ENCODE measurements at regions not wholly inside any gene's neighbourhood (a gene's known extent, or its start where the extent isn't known, plus 50 kb on each side); places are given as distances from the start of the nearest gene placed in this dataset.

DNA sequence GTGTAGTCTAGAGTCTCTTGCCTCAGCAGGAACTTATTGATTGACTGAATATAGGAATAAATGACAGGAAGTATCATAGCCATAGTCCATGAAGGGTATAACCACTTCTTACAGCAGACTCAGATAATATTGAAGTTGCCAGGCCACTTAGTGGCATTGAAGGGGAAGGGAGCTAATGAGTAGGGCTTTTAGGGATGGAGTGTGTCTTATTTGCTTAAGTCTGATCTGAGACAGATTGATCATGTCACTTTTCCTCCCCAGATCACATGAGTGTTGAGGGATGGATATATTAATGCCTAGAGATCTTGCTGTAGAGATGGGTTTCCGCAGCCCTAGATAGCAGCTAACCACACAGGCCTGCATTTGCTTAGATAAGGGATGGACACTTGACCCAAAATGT, 62.2 kb upstream of the NBEA start:
- DNase-seq: no peak
- no peak overlapping the region for H3K4me3 Mint-ChIP-seq
- no peak overlapping the region for H3K27ac Mint-ChIP-seq
- H3K27me3 Mint-ChIP-seq: peaks cover 22% of the 10 kb centered on the region
- no peaks in the 10 kb centered on the region for H3K9me3 Mint-ChIP-seq
- H3K4me1 Mint-ChIP-seq: no peaks in the 10 kb centered on the region
- no peaks in the 10 kb centered on the region for H3K36me3 Mint-ChIP-seq

DNA sequence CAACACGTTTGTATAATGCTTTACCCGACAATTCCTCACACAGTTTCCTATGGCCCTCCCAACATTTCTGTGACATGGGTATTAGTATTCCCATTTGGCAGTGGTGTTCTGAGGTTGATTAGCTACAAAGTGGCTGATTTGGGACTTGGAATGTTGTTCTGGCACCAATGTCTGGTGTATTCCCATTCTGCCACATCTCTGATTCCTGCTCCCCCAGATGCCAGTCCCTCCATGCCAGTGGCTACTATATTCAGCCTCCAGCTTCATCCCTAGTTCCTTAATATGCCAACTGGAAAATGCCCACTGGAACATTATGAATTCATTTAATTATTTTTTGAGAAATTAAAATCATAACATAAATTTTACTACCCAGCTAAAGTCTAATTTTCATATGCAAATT, 60.6 kb upstream of the NBEA start:
- DNase-seq: no peak
- Mint-ChIP-seq H3K27me3 (peaks cover 12% of the 10 kb centered on the region), H3K9me3 (no peaks in the 10 kb centered on the region), H3K4me3 (no peak overlapping the region), H3K27ac (no peak overlapping the region), H3K36me3 (no peaks in the 10 kb centered on the region), H3K4me1 (no peaks in the 10 kb centered on the region)

DNA sequence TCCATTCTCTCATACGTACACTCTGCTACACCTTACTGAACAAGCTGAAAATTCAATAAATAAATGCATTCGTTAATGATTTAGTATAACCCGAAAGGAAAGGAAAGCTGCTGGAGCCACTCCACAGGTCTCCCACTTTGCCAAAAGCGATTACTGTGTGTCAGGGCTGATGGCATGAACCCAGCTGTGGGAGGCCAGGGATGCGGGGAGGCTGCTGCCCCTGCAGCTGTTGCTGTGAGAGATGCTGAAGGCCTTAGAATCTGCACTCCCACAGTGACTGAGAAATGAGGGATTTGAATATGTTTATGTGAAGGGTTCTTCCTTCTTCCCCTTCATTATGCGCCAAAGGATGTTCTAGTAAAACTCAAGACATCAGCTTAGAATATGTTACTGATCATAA, 58.7 kb upstream of the NBEA start:
- H3K9me3 Mint-ChIP-seq: no peaks in the 10 kb centered on the region
- H3K27ac Mint-ChIP-seq: no peak overlapping the region
- H3K27me3 Mint-ChIP-seq: peaks cover 7% of the 10 kb centered on the region
- DNase-seq: no peak
- H3K4me3 Mint-ChIP-seq: no peak overlapping the region
- H3K36me3 Mint-ChIP-seq: no peaks in the 10 kb centered on the region
- H3K4me1 Mint-ChIP-seq: no peaks in the 10 kb centered on the region

DNA sequence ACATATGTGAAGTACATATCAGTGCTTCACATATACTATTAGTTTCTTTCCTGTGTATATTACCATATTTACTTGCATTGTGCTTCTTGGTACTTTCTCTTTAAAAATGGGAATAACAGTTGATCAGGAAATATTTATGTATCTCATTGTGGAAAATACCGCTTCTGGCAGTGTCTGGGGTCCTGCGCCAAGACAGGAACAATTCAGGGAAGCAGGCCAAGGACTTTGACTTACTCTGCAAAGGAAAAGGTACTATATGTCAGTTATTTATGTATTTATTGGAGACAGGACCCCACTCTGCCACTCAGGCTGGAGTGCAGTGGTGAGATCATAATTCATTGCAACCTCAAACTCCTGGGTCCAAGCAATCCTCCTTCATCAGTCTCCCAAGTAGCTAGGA, 57.7 kb upstream of the NBEA start:
- peaks cover 7% of the 10 kb centered on the region for H3K27me3 Mint-ChIP-seq
- H3K9me3 Mint-ChIP-seq: no peaks in the 10 kb centered on the region
- no peak overlapping the region for H3K27ac Mint-ChIP-seq
- H3K4me1 Mint-ChIP-seq: no peaks in the 10 kb centered on the region
- no peak overlapping the region for H3K4me3 Mint-ChIP-seq
- no peak for DNase-seq
- H3K36me3 Mint-ChIP-seq: no peaks in the 10 kb centered on the region

DNA sequence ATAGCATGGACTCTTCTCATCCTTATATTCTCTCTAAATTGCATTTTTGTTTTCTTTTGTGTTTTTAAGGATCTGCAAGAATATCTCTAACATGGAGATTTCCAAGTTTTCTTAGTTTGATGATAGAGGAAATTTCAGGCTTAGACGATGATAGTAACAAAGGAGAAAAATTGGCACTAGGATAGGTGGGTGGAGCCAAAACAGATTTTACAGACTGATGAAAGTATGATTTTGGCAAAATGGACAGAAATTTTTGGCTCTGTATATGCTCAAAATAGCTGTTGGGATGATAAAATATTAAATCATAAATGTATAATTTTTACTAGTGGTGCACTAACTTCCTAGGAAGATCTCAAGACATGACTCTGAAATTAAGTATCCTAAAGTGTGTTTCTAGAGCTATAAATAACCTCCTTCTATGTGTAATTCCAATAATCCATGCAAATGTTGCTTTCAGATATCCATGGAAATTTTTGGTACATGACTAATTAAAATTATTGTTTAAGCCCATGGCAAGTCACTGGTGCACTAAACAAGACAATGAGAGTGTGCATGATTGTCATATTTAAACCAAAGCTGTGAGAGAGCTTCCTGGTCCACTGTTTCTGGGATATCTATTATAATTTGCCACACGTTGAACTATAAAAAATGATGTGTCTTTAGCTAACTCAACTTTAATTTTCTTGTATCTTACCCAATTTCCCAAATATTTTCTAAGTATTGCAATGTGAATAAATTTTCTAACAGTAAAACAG, 55.8 kb upstream of the NBEA start:
- Mint-ChIP-seq H3K4me1 (no peaks in the 10 kb centered on the region), H3K9me3 (no peaks in the 10 kb centered on the region), H3K4me3 (no peak overlapping the region), H3K36me3 (no peaks in the 10 kb centered on the region), H3K27me3 (peaks cover 6% of the 10 kb centered on the region), H3K27ac (no peak overlapping the region)
- DNase-seq: no peak

DNA sequence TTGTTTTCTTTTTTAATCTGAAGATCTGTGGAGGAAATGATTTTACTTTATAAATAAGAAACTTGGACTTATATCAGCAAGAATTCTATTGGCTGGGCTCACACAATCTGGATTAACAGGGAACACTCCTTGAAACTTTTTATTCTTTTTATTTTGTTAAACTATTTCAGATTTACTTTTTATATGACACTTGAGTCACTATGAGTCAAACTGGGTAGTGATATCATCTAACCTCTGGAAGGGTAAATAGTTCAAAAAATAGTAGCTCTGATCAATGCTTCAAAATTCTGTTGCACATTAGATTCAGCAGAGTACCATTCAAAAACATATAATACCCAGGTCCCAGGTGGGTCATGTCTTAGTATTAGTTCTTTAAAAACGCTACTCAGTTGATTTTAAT, 55.1 kb upstream of the NBEA start:
- no peak overlapping the region for H3K4me3 Mint-ChIP-seq
- no peaks in the 10 kb centered on the region for H3K4me1 Mint-ChIP-seq
- peaks cover 3% of the 10 kb centered on the region for H3K27me3 Mint-ChIP-seq
- H3K9me3 Mint-ChIP-seq: no peaks in the 10 kb centered on the region
- DNase-seq: no peak
- no peak overlapping the region for H3K27ac Mint-ChIP-seq
- no peaks in the 10 kb centered on the region for H3K36me3 Mint-ChIP-seq
